SK-N-SH (cell line): ENCODE measurements at regions not wholly inside any gene's neighbourhood (a gene's known extent, or its start where the extent isn't known, plus 50 kb on each side); places are given as distances from the start of the nearest gene placed in this dataset.

Experiments
- CHD2 ChIP-seq: fragments of 150-350 bp; IDR thresholded peaks from 2 replicates; pipeline ENCODE4 v1.6.1; 2018; ENCODE audit warnings: low read length; ENCODE audit not compliant: partially characterized antibody
- POLR2AphosphoS5 ChIP-seq: IDR thresholded peaks from 2 replicates; pipeline ENCODE4 v1.6.1; 2012; ENCODE audit warnings: low read depth, low read length
- RAD21 ChIP-seq: IDR thresholded peaks from 2 replicates; pipeline ENCODE4 v1.6.1; 2012; ENCODE audit warnings: mild to moderate bottlenecking, low read length
- REST ChIP-seq: IDR thresholded peaks from 2 replicates; pipeline ENCODE4 v1.6.1; 2012; ENCODE audit warnings: mild to moderate bottlenecking, low read depth, low read length, moderate library complexity
- TEAD4 ChIP-seq: IDR thresholded peaks from 2 replicates; pipeline ENCODE4 v1.4.0; 2012; ENCODE audit warnings: mild to moderate bottlenecking, borderline replicate concordance; ENCODE audit not compliant: insufficient read depth
- TF ChIP-seq, protein P1 (sequence below): fragments of 200-600 bp; sonication (generic); IDR thresholded peaks from 2 replicates; pipeline ENCODE4 v1.6.1; 2017; ENCODE audit warnings: antibody characterized with exemption, mild to moderate bottlenecking, moderate library complexity

GRCh38 chr4:173642509-173642908 lies 112.5 kb upstream of the HAND2 start:
- TF ChIP-seq, protein P1, sequence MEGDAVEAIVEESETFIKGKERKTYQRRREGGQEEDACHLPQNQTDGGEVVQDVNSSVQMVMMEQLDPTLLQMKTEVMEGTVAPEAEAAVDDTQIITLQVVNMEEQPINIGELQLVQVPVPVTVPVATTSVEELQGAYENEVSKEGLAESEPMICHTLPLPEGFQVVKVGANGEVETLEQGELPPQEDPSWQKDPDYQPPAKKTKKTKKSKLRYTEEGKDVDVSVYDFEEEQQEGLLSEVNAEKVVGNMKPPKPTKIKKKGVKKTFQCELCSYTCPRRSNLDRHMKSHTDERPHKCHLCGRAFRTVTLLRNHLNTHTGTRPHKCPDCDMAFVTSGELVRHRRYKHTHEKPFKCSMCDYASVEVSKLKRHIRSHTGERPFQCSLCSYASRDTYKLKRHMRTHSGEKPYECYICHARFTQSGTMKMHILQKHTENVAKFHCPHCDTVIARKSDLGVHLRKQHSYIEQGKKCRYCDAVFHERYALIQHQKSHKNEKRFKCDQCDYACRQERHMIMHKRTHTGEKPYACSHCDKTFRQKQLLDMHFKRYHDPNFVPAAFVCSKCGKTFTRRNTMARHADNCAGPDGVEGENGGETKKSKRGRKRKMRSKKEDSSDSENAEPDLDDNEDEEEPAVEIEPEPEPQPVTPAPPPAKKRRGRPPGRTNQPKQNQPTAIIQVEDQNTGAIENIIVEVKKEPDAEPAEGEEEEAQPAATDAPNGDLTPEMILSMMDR: no peak
- no peak for TF ChIP-seq POLR2AphosphoS5
- no peak for TF ChIP-seq RAD21
- TF ChIP-seq TEAD4: no peak
- no peak for TF ChIP-seq CHD2
- TF ChIP-seq REST: no peak
